GM19372 (cell line): ENCODE measurements at regions not wholly inside any gene's neighbourhood (a gene's known extent, or its start where the extent isn't known, plus 50 kb on each side); places are given as distances from the start of the nearest gene placed in this dataset.
"Not testable (repeated sequence)": the region's sequence is repeated elsewhere in the genome, so short reads cannot be mapped to it uniquely, and the experiment has no call there.

Experiments
- ATAC-seq: cut with Tn5 transposase; IDR thresholded peaks from one replicate; pipeline ENCODE4 v1.9.1; 2021; ENCODE audit warnings: mild to moderate bottlenecking, low read depth, moderate library complexity; ENCODE audit not compliant: unreplicated experiment

- no peak for ATAC-seq
Measured at GRCh38 chr6:112457886-112458285, 110.8 kb downstream of the RFPL4B start.

GRCh38 chr6:112459758-112460304 is 112.7 kb downstream of the RFPL4B start:
- ATAC-seq, result no peak

DNA sequence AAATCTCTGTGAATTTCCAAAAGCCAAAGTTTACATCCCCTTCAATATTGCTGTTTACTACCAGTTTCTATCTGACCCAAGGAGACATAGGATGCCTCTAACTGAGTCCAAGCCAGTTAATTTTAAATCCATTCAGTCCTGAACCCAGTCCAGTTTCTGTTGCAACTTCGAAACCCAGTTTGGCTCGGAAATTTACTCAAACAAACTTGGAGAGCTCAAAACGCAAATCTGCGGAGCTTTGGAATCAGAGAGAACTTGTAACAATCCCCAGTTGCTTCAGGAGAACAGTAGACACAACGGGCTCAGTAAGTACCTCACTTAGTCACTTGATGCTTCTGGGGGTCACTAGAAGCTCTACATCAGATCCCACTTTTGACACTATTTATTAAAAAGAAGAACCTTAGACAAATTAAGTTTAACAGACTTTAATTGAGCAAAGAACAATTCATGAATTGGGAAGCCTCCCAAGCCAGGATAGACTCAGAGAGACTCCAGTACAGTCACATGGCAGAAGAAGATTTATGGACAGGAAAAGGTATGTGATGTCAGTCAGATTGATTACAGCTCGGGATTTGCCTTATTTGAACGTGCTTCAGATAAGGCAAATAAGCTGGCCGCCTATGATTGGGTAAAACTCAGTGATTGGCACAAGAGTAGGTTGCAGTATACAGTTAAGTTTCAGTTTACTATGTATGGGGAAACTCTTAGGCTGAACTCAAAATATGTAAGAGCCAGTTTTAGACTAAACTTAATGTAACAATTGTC is 118.0 kb downstream of the RFPL4B start:
- no peak for ATAC-seq

- ATAC-seq, result peak; percentile 76
Measured at GRCh38 chr6:112466373-112467151, 119.4 kb downstream of the RFPL4B start.

GRCh38 chr6:112468359-112468758 is 121.2 kb downstream of the RFPL4B start:
- no peak for ATAC-seq

- ATAC-seq, result no peak
Measured at GRCh38 chr6:112469306-112469705, 122.2 kb downstream of the RFPL4B start.

DNA sequence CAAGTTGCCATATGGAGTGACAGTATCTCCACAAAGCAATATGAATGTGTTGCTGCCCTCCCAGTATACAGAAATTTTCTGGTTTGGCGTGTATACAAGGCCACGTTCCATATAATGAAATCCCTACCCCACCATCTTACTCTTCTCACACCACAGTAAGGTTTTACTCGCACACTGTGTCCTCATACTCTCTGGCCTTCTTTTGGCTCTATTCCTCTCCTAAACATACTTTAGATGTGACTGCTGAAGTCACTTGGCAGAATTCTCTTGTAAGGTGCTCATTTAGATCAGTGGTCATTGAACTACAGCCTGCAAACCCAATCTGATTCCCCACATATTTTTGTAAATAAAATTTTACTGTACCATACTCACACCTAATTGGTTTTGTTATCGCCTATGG is 123.2 kb downstream of the RFPL4B start:
- no peak for ATAC-seq

GRCh38 chr6:112470950-112471349 is 123.8 kb downstream of the RFPL4B start:
- no peak for ATAC-seq

GRCh38 chr6:112475083-112475482 is 128.0 kb downstream of the RFPL4B start:
- no peak for ATAC-seq

GRCh38 chr6:112477125-112477524 is 130.0 kb downstream of the RFPL4B start:
- no peak for ATAC-seq

- no peak for ATAC-seq
Measured at GRCh38 chr6:112478036-112478435, 130.9 kb downstream of the RFPL4B start.

DNA sequence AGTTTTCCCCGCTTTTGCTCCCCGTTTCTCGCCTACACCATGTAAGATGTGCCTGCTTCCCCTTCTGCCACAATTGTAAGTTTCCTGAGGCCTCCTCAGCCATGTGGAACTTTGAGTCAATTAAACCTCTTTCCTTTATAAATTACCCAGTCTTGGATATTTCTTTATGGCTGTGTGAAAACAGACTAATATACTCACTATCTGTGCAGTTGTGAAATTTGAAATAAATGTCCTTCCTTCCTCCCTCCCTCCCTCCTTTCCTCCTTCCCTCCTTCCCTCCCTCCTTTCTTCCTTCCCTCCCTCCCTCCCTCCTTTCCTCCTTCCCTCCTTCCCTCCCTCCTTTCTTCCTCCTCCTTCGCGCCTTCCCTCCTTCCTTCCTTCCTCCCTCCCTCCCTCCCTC is 132.8 kb downstream of the RFPL4B start:
- ATAC-seq, result not testable (repeated sequence)

- no peak for ATAC-seq
Measured at GRCh38 chr6:112480553-112480952, 133.4 kb downstream of the RFPL4B start.

GRCh38 chr6:112481211-112481610 is 134.1 kb downstream of the RFPL4B start:
- ATAC-seq, result no peak

- ATAC-seq, result no peak
Measured at GRCh38 chr6:112482373-112482772, 135.2 kb downstream of the RFPL4B start.

DNA sequence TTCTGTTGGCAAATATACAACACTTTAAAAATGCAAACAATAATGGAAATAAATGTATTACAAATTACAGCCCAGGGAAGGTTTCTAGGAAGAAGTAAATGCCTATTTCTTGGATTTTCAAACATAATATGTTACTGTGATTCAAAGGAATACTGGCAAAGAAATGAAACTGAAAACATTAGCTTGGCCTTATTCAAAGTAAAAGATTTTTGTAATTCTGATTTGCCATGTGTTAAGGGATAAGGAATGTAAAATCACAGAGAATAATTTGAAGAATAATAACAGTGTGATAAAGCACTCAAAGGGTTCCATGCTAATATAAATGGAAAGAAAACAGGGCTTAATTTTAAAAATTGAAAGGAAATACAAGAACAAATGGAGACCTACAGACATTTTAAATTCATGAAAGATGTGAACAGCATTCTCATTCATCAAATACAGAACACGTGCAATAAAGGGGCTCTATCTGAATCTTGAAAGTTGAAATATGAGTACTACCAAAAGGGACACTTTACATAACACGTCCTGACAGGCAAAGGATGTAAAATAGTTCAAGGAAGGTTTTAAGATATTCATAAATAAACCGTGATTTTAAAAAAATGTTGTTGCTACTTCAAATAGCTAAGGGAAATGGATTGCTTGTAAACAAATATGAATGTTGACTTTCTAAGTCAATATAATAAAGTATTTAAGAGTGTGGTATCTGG is 138.1 kb downstream of the RFPL4B start:
- no peak for ATAC-seq

DNA sequence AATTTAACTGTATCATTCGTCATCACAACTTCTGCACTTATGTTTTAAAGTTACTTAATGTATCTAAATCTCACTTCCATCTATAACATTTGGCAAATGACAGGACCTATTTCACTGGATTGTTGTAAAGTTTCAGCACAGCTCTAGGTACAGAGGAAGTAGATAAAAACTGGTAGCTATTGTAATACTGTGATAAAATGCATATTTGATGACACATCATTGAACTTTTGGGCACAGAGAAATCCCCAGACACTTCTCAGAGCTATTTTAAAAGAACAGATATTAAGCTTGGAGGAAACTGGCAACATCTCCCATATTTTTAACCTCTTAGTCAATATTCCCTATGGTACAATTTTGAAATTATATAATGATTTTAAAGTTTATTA is 138.7 kb downstream of the RFPL4B start:
- no peak for ATAC-seq

- no peak for ATAC-seq
Measured at GRCh38 chr6:112486454-112486853, 139.3 kb downstream of the RFPL4B start.

GRCh38 chr6:112488238-112488637 is 141.1 kb downstream of the RFPL4B start:
- ATAC-seq, result no peak

DNA sequence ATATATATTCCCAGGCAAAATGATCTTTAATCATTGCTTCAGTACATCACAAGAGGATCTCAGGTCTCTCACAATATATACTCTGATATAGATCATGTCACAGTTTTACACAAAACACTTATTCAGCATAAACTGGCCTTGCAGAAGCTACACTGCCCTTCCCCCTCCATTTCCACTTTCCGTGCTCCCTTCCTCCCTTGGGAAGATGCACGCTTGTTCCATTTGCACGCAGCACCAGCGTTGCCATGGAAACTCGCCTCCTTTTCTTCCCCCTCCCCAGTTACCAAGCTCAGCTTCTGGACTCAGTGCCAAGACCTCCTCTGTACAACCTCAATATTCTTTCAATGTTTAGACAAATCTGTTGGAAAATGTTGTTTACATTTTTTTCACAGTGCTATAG is 154.6 kb downstream of the RFPL4B start:
- ATAC-seq, result no peak
